ENCODE measurements at regions not wholly inside any gene's neighbourhood (a gene's known extent, or its start where the extent isn't known, plus 50 kb on each side); places are given as distances from the start of the nearest gene placed in this dataset.

DNA sequence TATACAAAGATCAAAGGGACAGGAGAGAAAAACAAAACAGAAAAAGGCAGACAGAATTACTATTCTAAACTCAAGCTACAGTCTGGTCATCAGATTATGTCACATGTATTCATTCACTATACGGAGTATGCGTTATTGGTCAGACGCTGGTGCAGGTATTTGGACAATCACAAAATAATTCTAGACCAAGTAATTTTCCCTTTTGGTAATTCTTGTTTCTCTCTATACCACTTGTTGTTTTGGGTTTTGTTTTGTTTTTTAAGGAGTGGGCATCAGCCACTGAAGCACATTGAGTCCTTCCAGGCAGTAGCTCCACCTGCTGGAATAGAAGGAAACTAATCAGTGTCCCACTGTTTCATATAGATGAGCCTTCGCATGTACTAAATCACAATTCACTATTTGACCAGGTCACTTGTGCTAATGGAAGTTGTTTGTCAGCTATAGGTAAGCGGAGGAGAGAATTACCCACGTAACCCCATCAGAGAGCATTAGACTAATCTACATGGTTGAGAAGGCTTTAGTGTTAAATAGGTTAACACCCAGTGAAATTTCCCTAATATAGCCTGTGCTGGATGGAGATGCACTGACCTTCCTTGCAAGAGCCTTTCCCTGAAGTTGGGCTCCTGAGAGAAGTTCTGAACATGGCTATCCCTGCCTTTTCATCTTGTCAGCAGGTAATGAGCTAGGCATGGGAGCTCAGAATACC is 77.9 kb downstream of the TNFAIP3 start:
- CTCF ChIA-PET = interaction anchor here (0.7 to 3.9 kb wide), 25 partner anchors 9 to 429 kb away, joined by 3 to 24 read pairs (median 5); partner anchors contain the start of gene TNFAIP3
- Histone ChIP-seq H3K27me3 (ENCODE audit: insufficient read depth, low read length, poor library complexity, severe bottlenecking) (no peaks in the 10 kb centered on the region), H3K4me3 (ENCODE audit: low read length) (no peak overlapping the region), H3K9me3 (ENCODE audit: low read length) (no peaks in the 10 kb centered on the region), H3K36me3 (ENCODE audit: insufficient read depth, low read length) (no peaks in the 10 kb centered on the region), H3K27ac (ENCODE audit: low read depth, low read length) (no peak overlapping the region), H3K4me1 (ENCODE audit: insufficient read depth, low read length) (peaks cover 10% of the 10 kb centered on the region)
- peak in 2 of 5 donors; percentile 3 to 39 for DNase-seq
- H3K27ac Mint-ChIP-seq = peak overlapping the region in 6 of 8 donors; percentile 7 to 79 (median 64)
- peaks cover 21 to 27% (median 27%) of the 10 kb centered on the region in 3 donors for H3K4me1 Mint-ChIP-seq
- H3K36me3 Mint-ChIP-seq = no peaks in the 10 kb centered on the region
- no peaks in the 10 kb centered on the region for H3K27me3 Mint-ChIP-seq
- POLR2A ChIA-PET = no interaction called here
- peak overlapping the region in 1 of 7 donors; percentile 22 for H3K4me3 Mint-ChIP-seq
- peaks cover 0 to under 1% (median 0%) of the 10 kb centered on the region in 5 donors for H3K9me3 Mint-ChIP-seq

- Histone ChIP-seq H3K27me3 (ENCODE audit: insufficient read depth, low read length, poor library complexity, severe bottlenecking) (no peaks in the 10 kb centered on the region), H3K27ac (ENCODE audit: low read depth, low read length) (no peak overlapping the region), H3K4me1 (ENCODE audit: insufficient read depth, low read length) (peaks cover 13% of the 10 kb centered on the region), H3K36me3 (ENCODE audit: insufficient read depth, low read length) (no peaks in the 10 kb centered on the region), H3K9me3 (ENCODE audit: low read length) (no peaks in the 10 kb centered on the region), H3K4me3 (ENCODE audit: low read length) (peak overlapping the region; percentile 35)
- Mint-ChIP-seq H3K27ac (peak overlapping the region; percentile 46 to 91 (median 85)), H3K4me1 (peaks cover 22 to 28% (median 23%) of the 10 kb centered on the region in 3 donors), H3K27me3 (no peaks in the 10 kb centered on the region), H3K36me3 (no peaks in the 10 kb centered on the region), H3K4me3 (peak overlapping the region in 6 of 7 donors; percentile 4 to 68 (median 60)), H3K9me3 (no peaks in the 10 kb centered on the region)
- ChIA-PET CTCF (interaction anchor here (1.0 to 2.8 kb wide), 10 partner anchors 10 to 242 kb away, joined by 3 to 9 read pairs (median 4); partner anchors contain the start of gene TNFAIP3), POLR2A (interaction anchor here (0.9 to 1.0 kb wide), 2 partner anchors 26 to 82 kb away, joined by 3 to 4 read pairs; no protein-coding TSS in a partner anchor)
- DNase-seq = peak in 2 of 5 donors; percentile 19 to 50
Observed at GRCh38 chr6:137949686-137950390, 82.8 kb downstream of the TNFAIP3 start.

GRCh38 chr6:137950581-137950980 is 83.5 kb downstream of the TNFAIP3 start:
- CTCF ChIA-PET = interaction anchor here (1.0 to 2.8 kb wide), 5 partner anchors 9 to 234 kb away, joined by 3 to 9 read pairs (median 6); partner anchors contain the start of gene TNFAIP3
- H3K9me3 Mint-ChIP-seq = no peaks in the 10 kb centered on the region
- peak overlapping the region in 6 of 8 donors; percentile 46 to 91 (median 88) for H3K27ac Mint-ChIP-seq
- H3K27me3 ChIP-seq (ENCODE audit: insufficient read depth, low read length, poor library complexity, severe bottlenecking) = no peaks in the 10 kb centered on the region
- no peaks in the 10 kb centered on the region for H3K36me3 Mint-ChIP-seq
- POLR2A ChIA-PET = no interaction called here
- no peaks in the 10 kb centered on the region for H3K9me3 ChIP-seq (ENCODE audit: low read length)
- no peaks in the 10 kb centered on the region for H3K27me3 Mint-ChIP-seq
- H3K4me3 Mint-ChIP-seq = no peak overlapping the region
- H3K4me1 ChIP-seq (ENCODE audit: insufficient read depth, low read length) = peaks cover 13% of the 10 kb centered on the region
- no peak overlapping the region for H3K27ac ChIP-seq (ENCODE audit: low read depth, low read length)
- no peak for DNase-seq
- no peaks in the 10 kb centered on the region for H3K36me3 ChIP-seq (ENCODE audit: insufficient read depth, low read length)
- no peak overlapping the region for H3K4me3 ChIP-seq (ENCODE audit: low read length)
- peaks cover 16 to 23% (median 20%) of the 10 kb centered on the region in 3 donors for H3K4me1 Mint-ChIP-seq

DNA sequence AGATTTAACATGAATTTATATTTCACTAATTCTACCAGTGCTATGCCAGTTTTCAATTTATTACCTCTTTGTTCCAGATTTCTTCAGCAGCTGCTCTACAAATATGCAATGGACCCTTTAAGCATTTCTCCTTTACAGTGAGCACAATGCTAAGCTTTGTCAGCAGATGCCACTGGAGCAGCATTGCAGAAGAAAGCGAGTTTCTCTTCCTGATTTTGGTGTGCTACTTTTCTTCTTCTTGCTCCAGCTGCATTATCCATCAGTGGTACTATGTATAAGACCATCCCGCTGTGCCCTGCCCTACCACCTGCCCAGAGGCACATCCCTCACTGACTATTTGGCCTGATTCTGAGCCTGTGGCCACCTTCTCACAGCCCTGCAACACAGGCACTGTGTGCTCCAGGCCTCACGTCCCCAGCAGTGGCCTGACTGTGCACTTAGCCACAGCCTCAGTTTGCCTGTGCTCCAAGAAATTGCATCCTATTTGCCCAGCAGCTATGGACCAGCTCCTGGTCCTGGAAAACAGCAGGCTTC is 84.1 kb downstream of the TNFAIP3 start:
- Mint-ChIP-seq H3K9me3 (no peaks in the 10 kb centered on the region), H3K36me3 (no peaks in the 10 kb centered on the region), H3K4me3 (no peak overlapping the region), H3K4me1 (peaks cover 15 to 22% (median 20%) of the 10 kb centered on the region in 3 donors), H3K27me3 (no peaks in the 10 kb centered on the region), H3K27ac (peak overlapping the region in 3 of 8 donors; percentile 59 to 86 (median 63))
- H3K4me3 ChIP-seq (ENCODE audit: low read length) = no peak overlapping the region
- CTCF ChIA-PET = interaction anchor here (1.1 to 2.8 kb wide), 2 partner anchors 9 to 24 kb away, joined by 3 to 9 read pairs; no protein-coding TSS in a partner anchor
- DNase-seq = no peak
- peaks cover 13% of the 10 kb centered on the region for H3K4me1 ChIP-seq (ENCODE audit: insufficient read depth, low read length)
- H3K9me3 ChIP-seq (ENCODE audit: low read length) = no peaks in the 10 kb centered on the region
- no peaks in the 10 kb centered on the region for H3K27me3 ChIP-seq (ENCODE audit: insufficient read depth, low read length, poor library complexity, severe bottlenecking)
- no peaks in the 10 kb centered on the region for H3K36me3 ChIP-seq (ENCODE audit: insufficient read depth, low read length)
- no peak overlapping the region for H3K27ac ChIP-seq (ENCODE audit: low read depth, low read length)
- POLR2A ChIA-PET = no interaction called here

GRCh38 chr6:137952247-137952646 is 85.2 kb downstream of the TNFAIP3 start:
- Histone ChIP-seq H3K27ac (ENCODE audit: low read depth, low read length) (no peak overlapping the region), H3K36me3 (ENCODE audit: insufficient read depth, low read length) (no peaks in the 10 kb centered on the region), H3K4me1 (ENCODE audit: insufficient read depth, low read length) (peaks cover 13% of the 10 kb centered on the region), H3K4me3 (ENCODE audit: low read length) (no peak overlapping the region), H3K27me3 (ENCODE audit: insufficient read depth, low read length, poor library complexity, severe bottlenecking) (no peaks in the 10 kb centered on the region), H3K9me3 (ENCODE audit: low read length) (no peaks in the 10 kb centered on the region)
- Mint-ChIP-seq H3K4me1 (peaks cover 15 to 22% (median 20%) of the 10 kb centered on the region in 3 donors), H3K36me3 (no peaks in the 10 kb centered on the region), H3K9me3 (no peaks in the 10 kb centered on the region), H3K4me3 (no peak overlapping the region), H3K27me3 (no peaks in the 10 kb centered on the region), H3K27ac (peak overlapping the region in 2 of 8 donors; percentile 8 to 87)
- ChIA-PET POLR2A (no interaction called here), CTCF (no interaction called here)
- DNase-seq = no peak

GRCh38 chr6:137953761-137954160 is 86.7 kb downstream of the TNFAIP3 start:
- POLR2A ChIA-PET = no interaction called here
- Mint-ChIP-seq H3K36me3 (peaks cover 0 to 2% (median 0%) of the 10 kb centered on the region in 3 donors), H3K27me3 (no peaks in the 10 kb centered on the region), H3K27ac (peak overlapping the region in 1 of 8 donors; percentile 1), H3K4me3 (no peak overlapping the region), H3K4me1 (peaks cover 22 to 27% (median 25%) of the 10 kb centered on the region in 3 donors), H3K9me3 (no peaks in the 10 kb centered on the region)
- H3K36me3 ChIP-seq (ENCODE audit: insufficient read depth, low read length) = no peaks in the 10 kb centered on the region
- H3K4me1 ChIP-seq (ENCODE audit: insufficient read depth, low read length) = peaks cover 13% of the 10 kb centered on the region
- no peak overlapping the region for H3K27ac ChIP-seq (ENCODE audit: low read depth, low read length)
- DNase-seq = no peak
- CTCF ChIA-PET = no interaction called here
- no peak overlapping the region for H3K4me3 ChIP-seq (ENCODE audit: low read length)
- no peaks in the 10 kb centered on the region for H3K27me3 ChIP-seq (ENCODE audit: insufficient read depth, low read length, poor library complexity, severe bottlenecking)
- no peaks in the 10 kb centered on the region for H3K9me3 ChIP-seq (ENCODE audit: low read length)

DNA sequence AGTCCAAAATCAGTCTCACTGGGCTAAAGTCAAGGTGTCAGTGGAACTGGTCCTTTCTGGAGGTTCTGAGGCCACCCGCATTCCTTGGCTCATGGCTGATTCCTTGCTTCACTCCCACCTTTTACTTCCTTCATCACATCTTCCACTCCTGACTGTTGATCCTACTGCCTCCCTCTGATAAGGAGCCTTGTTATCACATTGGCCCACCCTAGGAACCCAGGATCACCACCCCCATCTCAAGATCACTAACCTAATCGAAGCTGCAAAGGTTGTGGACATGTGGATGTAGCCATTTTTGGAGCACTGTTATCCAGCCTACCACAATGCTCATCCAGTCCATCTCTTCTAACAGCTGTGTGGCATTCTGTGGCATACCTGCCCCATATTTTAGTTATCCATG is 87.2 kb downstream of the TNFAIP3 start:
- Mint-ChIP-seq H3K36me3 (peaks cover 0 to 5% (median 0%) of the 10 kb centered on the region in 3 donors), H3K9me3 (no peaks in the 10 kb centered on the region), H3K4me1 (peaks cover 23 to 27% (median 26%) of the 10 kb centered on the region in 3 donors), H3K27me3 (no peaks in the 10 kb centered on the region), H3K4me3 (no peak overlapping the region), H3K27ac (no peak overlapping the region)
- no peak for DNase-seq
- POLR2A ChIA-PET = no interaction called here
- Histone ChIP-seq H3K36me3 (ENCODE audit: insufficient read depth, low read length) (no peaks in the 10 kb centered on the region), H3K27ac (ENCODE audit: low read depth, low read length) (no peak overlapping the region), H3K4me1 (ENCODE audit: insufficient read depth, low read length) (peaks cover 13% of the 10 kb centered on the region), H3K27me3 (ENCODE audit: insufficient read depth, low read length, poor library complexity, severe bottlenecking) (no peaks in the 10 kb centered on the region), H3K9me3 (ENCODE audit: low read length) (no peaks in the 10 kb centered on the region), H3K4me3 (ENCODE audit: low read length) (no peak overlapping the region)
- CTCF ChIA-PET = interaction anchor here (1.8 kb wide), 1 partner anchor 9 kb away, joined by 4 read pairs; no protein-coding TSS in a partner anchor
